G401 (cell line): ENCODE measurements at regions not wholly inside any gene's neighbourhood (a gene's known extent, or its start where the extent isn't known, plus 50 kb on each side); places are given as distances from the start of the nearest gene placed in this dataset.
A peak's percentile ranks its signal among the peaks of the same experiment; 100 is the strongest.

ENCODE experiments used
- DNase-seq: peaks from one replicate; pipeline ENCODE4 v3.0.0-alpha.2; 2015; ENCODE audit warnings: low spot score
- in situ Hi-C: cut with HindIII; loops from 2 replicates; pipeline ENCODE4 v1.10.0; 2016; ENCODE audit warnings: low sequenced_read_pairs, mixed read lengths

DNA sequence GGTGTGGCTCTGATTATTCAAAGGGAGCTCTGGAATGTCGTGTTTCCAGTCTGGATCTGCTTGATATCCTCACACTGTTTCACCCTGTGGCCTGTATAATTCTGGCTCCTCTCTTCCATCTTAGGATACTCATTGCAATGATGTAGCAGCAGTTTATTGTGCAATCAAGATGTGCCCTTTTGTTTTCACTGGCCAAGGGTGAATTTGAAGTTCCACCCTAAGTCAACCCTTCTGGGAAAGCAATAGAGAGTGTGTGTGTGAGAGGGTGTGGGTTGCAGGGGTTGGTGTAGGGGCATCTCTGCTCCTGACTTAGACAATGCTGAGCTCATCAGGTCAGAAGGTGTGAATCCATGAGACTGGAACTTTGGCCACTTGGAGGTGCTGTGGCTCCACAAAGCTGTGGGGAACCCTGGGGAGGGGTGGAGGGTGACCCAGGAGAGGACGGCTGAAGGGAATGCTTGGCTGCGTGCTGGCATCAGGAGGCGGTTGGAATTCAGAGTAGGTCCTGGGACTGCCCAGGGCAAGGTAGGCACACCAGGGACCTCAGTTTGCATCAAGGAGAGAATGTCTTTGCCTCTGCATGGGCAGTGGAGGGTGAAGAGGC is 118.0 kb upstream of the PRSS58 start:
- no peak for DNase-seq

DNA sequence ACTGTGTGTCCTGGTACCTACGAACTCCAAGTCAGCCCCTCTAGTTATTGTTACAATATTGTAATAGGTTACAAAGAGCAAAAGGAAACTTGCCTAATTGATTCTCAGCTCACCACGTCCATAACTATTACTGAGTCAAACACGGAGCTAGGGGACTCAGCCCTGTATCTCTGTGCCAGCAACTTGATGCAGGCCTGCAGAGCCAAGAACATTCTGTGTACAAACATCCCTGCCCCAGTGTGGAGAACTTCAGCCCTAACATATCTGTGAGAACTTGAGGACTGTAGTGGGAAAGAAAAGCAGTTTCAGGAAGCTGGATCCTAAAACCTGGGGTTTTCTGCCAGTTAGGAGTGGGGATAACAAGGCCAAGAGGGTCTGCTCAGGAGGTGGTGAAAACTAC is 114.9 kb upstream of the PRSS58 start:
- no peak for DNase-seq
- in situ Hi-C loops = no loop called here

More for the DNA sequence above, 118.0 kb upstream of the PRSS58 start:
- in situ Hi-C loops = no loop called here

- in situ Hi-C loops = no loop called here
- no peak for DNase-seq
These were observed 113.9 kb upstream of the PRSS58 start for GRCh38 chr7:142371586-142372377.

- in situ Hi-C loops = no loop called here
- no peak for DNase-seq
These were observed 107.6 kb upstream of the PRSS58 start for GRCh38 chr7:142365410-142365842.

DNA sequence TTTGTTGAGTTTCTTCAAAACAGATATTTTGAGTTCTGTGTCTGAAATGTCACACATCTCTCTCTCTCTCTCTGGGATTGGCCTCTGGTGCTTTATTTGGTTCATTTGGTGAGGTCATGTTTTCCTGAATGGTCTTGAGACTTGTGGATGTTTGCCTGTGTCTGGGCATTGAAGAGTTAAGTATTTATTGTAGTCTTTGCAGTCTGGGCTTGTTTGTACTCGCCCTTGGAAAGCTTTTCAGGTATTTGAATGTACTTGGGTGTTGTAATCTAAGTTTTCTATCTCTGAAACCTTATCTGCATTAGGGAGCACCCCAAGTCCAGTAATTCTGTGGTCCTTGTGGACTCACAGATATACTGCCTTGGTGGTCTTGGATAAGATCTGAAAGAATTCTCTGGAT is 106.7 kb upstream of the PRSS58 start:
- DNase-seq = no peak
- in situ Hi-C loops = no loop called here

GRCh38 chr7:142362349-142362748 is 104.5 kb upstream of the PRSS58 start:
- in situ Hi-C loops = no loop called here
- DNase-seq = no peak

DNA sequence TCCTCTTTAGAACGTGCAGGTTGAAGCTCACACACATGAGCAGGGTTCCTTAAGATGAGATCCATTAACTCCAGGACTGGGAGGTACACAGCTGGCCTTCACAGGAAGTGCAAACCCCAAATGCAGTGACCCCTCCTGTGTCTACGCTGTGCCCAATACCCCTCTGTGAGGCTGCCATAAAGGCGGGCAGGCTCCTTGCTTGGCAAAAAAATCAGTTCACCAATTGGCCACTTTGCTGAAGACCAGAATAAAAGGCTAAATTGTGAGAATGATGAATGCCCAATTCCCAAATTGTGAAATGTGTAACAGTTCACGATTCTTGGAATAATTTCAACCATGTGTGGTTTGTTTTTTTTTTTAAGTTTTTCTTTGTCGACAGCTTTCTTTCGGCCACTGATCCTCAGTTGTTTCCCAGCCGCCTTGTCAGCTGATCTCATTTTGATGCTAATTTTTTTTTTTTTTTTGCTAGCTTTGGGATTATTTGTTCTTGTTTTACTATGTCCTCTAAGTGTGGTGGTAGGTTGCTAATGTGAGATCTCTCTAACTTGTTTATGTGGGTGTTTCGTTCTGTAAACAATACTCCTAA is 101.9 kb upstream of the PRSS58 start:
- no peak for DNase-seq
- in situ Hi-C loops = no loop called here

DNA sequence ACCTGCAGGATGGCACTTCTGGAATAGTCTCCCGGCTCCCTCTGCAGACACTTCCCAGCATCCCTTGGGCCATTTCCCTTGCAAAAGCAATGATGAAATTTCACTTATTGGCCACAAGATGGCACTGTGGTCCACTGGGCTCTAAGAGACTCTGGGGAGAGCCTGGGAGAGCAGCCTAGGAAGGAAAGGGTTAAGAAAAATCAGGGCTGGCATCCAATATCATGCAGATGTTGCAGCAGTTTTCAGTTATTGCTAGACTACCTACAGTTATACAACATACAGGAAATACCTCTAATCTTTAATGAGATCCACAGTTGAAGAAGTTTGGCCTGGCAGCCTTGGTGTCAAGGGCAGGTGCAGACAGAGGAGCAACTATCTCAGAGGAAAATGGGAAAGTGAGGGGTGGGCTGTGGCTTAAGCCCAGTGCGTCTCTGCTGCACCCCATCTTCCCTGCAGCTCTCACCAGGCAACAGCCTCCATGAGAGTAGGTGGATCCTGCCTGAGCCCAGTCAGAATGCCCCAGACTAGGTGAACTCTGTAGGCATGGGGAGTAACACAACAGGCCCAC is 100.2 kb upstream of the PRSS58 start:
- DNase-seq = peak; percentile 32
- in situ Hi-C loops = no loop called here

GRCh38 chr7:142356166-142356565 is 98.3 kb upstream of the PRSS58 start:
- no peak for DNase-seq
- in situ Hi-C loops = no loop called here

- in situ Hi-C loops = no loop called here
- DNase-seq = no peak
These were observed 97.5 kb upstream of the PRSS58 start for GRCh38 chr7:142355328-142355727.

- in situ Hi-C loops = no loop called here
- no peak for DNase-seq
These were observed 95.5 kb upstream of the PRSS58 start for GRCh38 chr7:142353147-142354060.

- in situ Hi-C loops = no loop called here
These were observed 94.7 kb upstream of the PRSS58 start for GRCh38 chr7:142352543-142352942.

GRCh38 chr7:142351145-142351544 is 93.3 kb upstream of the PRSS58 start:
- no peak for DNase-seq
- in situ Hi-C loops = no loop called here

More at GRCh38 chr7:142352543-142352942, 94.7 kb upstream of the PRSS58 start:
- no peak for DNase-seq

- DNase-seq = no peak
- in situ Hi-C loops = no loop called here
These were observed 92.0 kb upstream of the PRSS58 start for GRCh38 chr7:142349670-142350405.

GRCh38 chr7:142348921-142349405 is 91.1 kb upstream of the PRSS58 start:
- in situ Hi-C loops = no loop called here
- no peak for DNase-seq

GRCh38 chr7:142348100-142348499 is 90.2 kb upstream of the PRSS58 start:
- no peak for DNase-seq
- in situ Hi-C loops = no loop called here

GRCh38 chr7:142347091-142347490 is 89.2 kb upstream of the PRSS58 start:
- no peak for DNase-seq
- in situ Hi-C loops = no loop called here

GRCh38 chr7:142345811-142346210 is 88.0 kb upstream of the PRSS58 start:
- in situ Hi-C loops = no loop called here
- DNase-seq = no peak
